Prostate gland (tissue), 2 donors: ENCODE measurements at regions not wholly inside any gene's neighbourhood (a gene's known extent, or its start where the extent isn't known, plus 50 kb on each side); places are given as distances from the start of the nearest gene placed in this dataset.
"Not testable (repeated sequence)": the region's sequence is repeated elsewhere in the genome, so short reads cannot be mapped to it uniquely, and the experiment has no call there.

ENCODE experiments used
- DNase-seq: peaks from one replicate; pipeline ENCODE4 v3.0.0-alpha.2; 2019; ENCODE audit warnings: low spot score
- H3K27ac ChIP-seq, 2 donors: fragments of 200-600 bp; sonication (generic); 2 replicates each; pipeline ENCODE4 v1.5.1; 2017 to 2019
- H3K27me3 ChIP-seq: fragments of 200-600 bp; sonication (generic); replicated peaks from 2 replicates; pipeline ENCODE4 v1.5.1; 2019; ENCODE audit not compliant: insufficient read depth
- H3K36me3 ChIP-seq, 2 donors: fragments of 200-600 bp; sonication (generic); 1 replicate in 1 of 2; 2 replicates in 1 of 2; pipeline versions ENCODE4 v1.5.1 to v1.8.1; 2017 to 2019
- H3K4me1 ChIP-seq: fragments of 200-600 bp; sonication (generic); replicated peaks from 2 replicates; pipeline ENCODE4 v1.5.1; 2019
- H3K4me3 ChIP-seq, 2 donors: fragments of 200-600 bp; sonication (generic); 2 replicates each; pipeline ENCODE4 v1.5.1; 2017 to 2019
- H3K9me3 ChIP-seq: fragments of 200-600 bp; sonication (generic); 2 replicates; pipeline ENCODE4 v1.5.1; 2017
- POLR2A ChIP-seq: fragments of 450-650 bp; IDR thresholded peaks from one replicate; pipeline ENCODE4 v1.6.1; 2016; ENCODE audit warnings: antibody characterized with exemption, mild to moderate bottlenecking
- POLR2AphosphoS5 ChIP-seq: sonication (generic); formaldehyde crosslinking; IDR thresholded peaks from one replicate; pipeline ENCODE4 v1.6.1; 2017; ENCODE audit warnings: antibody characterized with exemption
- WGBS: methylation state at CpG from one replicate; pipeline ENCODE4 v1.1.5; 2018; 5-methylcytosine and 5-hydroxymethylcytosine counted together
- intact Hi-C: fragments of 100-400 bp; cut with DNase I; formaldehyde crosslinking; loops from one replicate; pipeline ENCODE4 v1.14.2; 2022
- TF ChIP-seq, protein P1 (sequence below), 4 experiments: fragments of 200-600 bp in 2 of 4; fragments of 450-650 bp in 2 of 4; sonication (generic) in 2 of 4; IDR thresholded peaks; 1 replicate in 3 of 4; 2 replicates in 1 of 4; pipeline ENCODE4 v1.5.1; 2016 to 2019; ENCODE audit warnings: antibody characterized with exemption in 4 of 4, mild to moderate bottlenecking in 2 of 4, moderate library complexity in 2 of 4

DNA sequence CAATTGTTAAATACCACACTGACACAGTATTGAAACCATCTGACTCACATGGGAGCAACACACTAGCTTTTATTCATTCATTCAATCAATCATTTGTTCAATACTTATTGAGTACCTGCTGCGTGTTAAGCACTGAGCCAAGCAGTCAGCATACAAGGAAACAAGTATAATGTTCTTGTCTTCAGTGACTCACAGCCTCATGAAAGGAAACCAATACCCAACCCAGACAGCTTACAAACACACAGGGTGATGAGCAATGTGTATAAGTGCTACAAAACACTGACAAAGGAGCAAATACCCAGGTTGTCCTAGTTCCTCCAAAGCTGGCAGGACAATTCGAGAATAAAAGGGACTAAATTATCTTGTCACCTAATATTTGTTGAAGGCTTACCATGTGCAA lies 67.6 kb upstream of the RASEF start:
- Histone ChIP-seq H3K27me3 (no peaks in the 10 kb centered on the region), H3K4me3 (no peak overlapping the region), H3K36me3 (no peaks in the 10 kb centered on the region), H3K27ac (peak overlapping the region; percentile 74 to 82), H3K4me1 (no peaks in the 10 kb centered on the region), H3K9me3 (no peaks in the 10 kb centered on the region)
- DNase-seq: peak; percentile 25
- TF ChIP-seq POLR2AphosphoS5: peak; percentile 56
- TF ChIP-seq, protein P1, sequence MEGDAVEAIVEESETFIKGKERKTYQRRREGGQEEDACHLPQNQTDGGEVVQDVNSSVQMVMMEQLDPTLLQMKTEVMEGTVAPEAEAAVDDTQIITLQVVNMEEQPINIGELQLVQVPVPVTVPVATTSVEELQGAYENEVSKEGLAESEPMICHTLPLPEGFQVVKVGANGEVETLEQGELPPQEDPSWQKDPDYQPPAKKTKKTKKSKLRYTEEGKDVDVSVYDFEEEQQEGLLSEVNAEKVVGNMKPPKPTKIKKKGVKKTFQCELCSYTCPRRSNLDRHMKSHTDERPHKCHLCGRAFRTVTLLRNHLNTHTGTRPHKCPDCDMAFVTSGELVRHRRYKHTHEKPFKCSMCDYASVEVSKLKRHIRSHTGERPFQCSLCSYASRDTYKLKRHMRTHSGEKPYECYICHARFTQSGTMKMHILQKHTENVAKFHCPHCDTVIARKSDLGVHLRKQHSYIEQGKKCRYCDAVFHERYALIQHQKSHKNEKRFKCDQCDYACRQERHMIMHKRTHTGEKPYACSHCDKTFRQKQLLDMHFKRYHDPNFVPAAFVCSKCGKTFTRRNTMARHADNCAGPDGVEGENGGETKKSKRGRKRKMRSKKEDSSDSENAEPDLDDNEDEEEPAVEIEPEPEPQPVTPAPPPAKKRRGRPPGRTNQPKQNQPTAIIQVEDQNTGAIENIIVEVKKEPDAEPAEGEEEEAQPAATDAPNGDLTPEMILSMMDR (IDR thresholded peaks at IDR 0.05): no peak
- 47% methylated on average over 2 of the region's 2 CpGs for WGBS
- intact Hi-C loops: no loop called here

DNA sequence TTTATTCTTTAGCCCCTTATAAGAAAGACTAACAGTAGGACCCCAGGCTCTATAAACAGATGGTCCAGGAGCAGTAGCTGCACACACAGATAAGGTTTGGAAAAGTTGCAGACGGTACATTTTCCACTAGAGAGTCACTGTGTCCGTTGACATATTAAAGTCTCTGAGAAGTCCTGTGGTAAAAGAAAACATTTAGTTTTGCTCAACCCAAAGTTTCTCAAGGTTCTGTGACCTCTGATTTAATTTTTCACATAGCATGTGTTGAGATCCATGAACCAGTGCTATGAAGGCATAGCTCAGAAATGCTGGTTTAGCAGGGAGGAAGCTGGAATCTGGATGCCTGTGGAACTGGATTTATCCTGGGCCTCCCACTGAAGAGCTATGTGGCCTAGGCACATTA lies 62.7 kb upstream of the RASEF start:
- WGBS: 78% methylated on average over 2 of the region's 2 CpGs
- TF ChIP-seq, protein P1 (IDR thresholded peaks at IDR 0.05): no peak
- TF ChIP-seq POLR2A (no peak), POLR2AphosphoS5 (no peak)
- no peak overlapping the region for H3K27ac ChIP-seq
- no peak for DNase-seq
- intact Hi-C loops: no loop called here
- H3K9me3 ChIP-seq: no peaks in the 10 kb centered on the region
- no peaks in the 10 kb centered on the region for H3K27me3 ChIP-seq
- H3K36me3 ChIP-seq: no peaks in the 10 kb centered on the region
- no peak overlapping the region for H3K4me3 ChIP-seq
- no peaks in the 10 kb centered on the region for H3K4me1 ChIP-seq

DNA sequence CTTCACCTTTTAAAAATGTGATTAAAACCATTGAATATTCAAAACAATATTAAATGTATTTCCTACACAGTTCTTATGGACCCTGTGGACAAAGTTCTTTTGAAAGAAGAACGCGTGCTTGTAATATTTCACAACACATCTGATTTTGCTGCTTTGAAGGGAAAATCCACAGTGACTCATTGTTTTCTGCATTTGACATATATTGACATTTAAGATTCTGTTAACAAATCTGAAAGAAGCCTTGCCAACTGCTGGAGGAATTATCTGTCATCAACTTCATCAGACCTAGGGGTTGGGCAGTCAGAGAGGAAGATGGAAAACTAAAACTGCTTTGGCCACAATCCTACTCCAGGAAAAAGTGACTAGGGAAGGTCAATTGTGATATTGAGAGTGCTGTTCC lies 56.9 kb upstream of the RASEF start:
- WGBS: 73% methylated on average over 2 of the region's 2 CpGs
- Histone ChIP-seq H3K4me3 (no peak overlapping the region), H3K27ac (no peak overlapping the region), H3K9me3 (no peaks in the 10 kb centered on the region), H3K27me3 (no peaks in the 10 kb centered on the region), H3K4me1 (no peaks in the 10 kb centered on the region), H3K36me3 (no peaks in the 10 kb centered on the region)
- intact Hi-C loops: no loop called here
- no peak for DNase-seq
- TF ChIP-seq POLR2A: no peak
- TF ChIP-seq POLR2AphosphoS5: no peak
- TF ChIP-seq, protein P1 (IDR thresholded peaks at IDR 0.05): no peak

DNA sequence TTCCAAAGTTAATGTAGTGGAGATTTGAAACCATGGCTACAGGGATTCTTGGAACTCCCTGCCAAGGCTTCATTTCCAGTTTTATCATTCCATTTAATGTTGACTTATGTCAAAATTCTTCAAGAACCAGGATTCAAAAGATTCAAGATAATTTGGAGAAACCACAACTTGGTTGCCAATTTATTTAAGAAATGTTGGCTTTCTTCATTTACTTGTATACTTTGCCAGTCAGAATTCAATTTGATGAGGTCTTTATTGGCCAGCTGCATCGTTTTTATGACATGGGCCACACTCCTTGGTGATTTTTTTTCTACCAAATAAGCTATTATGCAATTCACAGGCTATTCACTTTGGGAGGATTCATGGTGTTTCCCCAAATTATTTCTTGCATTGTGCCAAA lies 53.1 kb upstream of the RASEF start:
- Histone ChIP-seq H3K27ac (no peak overlapping the region), H3K4me1 (no peaks in the 10 kb centered on the region), H3K9me3 (no peaks in the 10 kb centered on the region), H3K36me3 (no peaks in the 10 kb centered on the region), H3K4me3 (no peak overlapping the region), H3K27me3 (no peaks in the 10 kb centered on the region)
- DNase-seq: no peak
- 2% methylated on average over 1 of the region's 1 CpG for WGBS
- intact Hi-C loops: no loop called here
- TF ChIP-seq POLR2A (no peak), POLR2AphosphoS5 (no peak)
- TF ChIP-seq, protein P1 (IDR thresholded peaks at IDR 0.05): no peak

DNA sequence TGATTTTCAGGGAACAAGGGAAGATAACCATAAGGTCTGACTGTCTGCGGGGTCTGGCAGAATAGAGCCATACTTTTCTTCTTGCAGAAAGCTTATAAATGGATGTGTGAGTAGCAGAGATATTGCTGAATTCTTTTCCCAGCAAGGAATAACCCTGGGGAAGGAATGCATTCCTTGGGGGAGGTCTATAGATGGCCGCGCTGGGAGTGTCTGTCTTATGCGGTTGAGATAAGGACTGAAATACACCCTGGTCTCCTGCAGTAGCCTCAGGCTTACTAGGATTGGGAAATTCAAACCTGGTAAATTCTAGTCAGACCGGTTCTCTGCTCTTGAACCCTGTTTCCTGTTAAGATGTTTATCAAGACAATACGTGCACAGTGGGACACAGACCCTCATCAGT lies 50.5 kb upstream of the RASEF start:
- 85% methylated on average over 6 of the region's 6 CpGs for WGBS
- H3K36me3 ChIP-seq, DNase-seq, H3K9me3 ChIP-seq, H3K4me3 ChIP-seq, H3K4me1 ChIP-seq, H3K27me3 ChIP-seq, intact Hi-C loops, H3K27ac ChIP-seq: not testable (repeated sequence)
